Esophagus muscularis mucosa (tissue), 4 donors: ENCODE measurements at regions not wholly inside any gene's neighbourhood (a gene's known extent, or its start where the extent isn't known, plus 50 kb on each side); places are given as distances from the start of the nearest gene placed in this dataset.

Experiments used
- DNase-seq: peaks from one replicate; pipeline ENCODE4 v3.0.0-alpha.2; 2017; ENCODE audit errors: extremely low spot score
- H3K27ac ChIP-seq, 4 donors: fragments of 200-600 bp; sonication (generic); replicated peaks in 1 of 4; 1 replicate in 3 of 4; 2 replicates in 1 of 4; pipeline ENCODE4 v1.5.1; 2016 to 2019; ENCODE audit warnings: mild to moderate bottlenecking in 1 of 4
- H3K27me3 ChIP-seq, 4 donors: fragments of 200-600 bp; sonication (generic); one replicate each; pipeline versions ENCODE4 v1.5.1 to v1.6.0; 2016 to 2019
- H3K36me3 ChIP-seq, 4 donors: fragments of 200-600 bp; sonication (generic); one replicate each; pipeline ENCODE4 v1.5.1; 2016 to 2019
- H3K4me1 ChIP-seq, 4 donors: fragments of 200-600 bp; sonication (generic); one replicate each; pipeline ENCODE4 v1.5.1; 2016 to 2019
- H3K4me3 ChIP-seq, 4 donors: fragments of 200-600 bp; sonication (generic); 1 replicate in 2 of 4; 2 replicates in 2 of 4; pipeline ENCODE4 v1.5.1; 2016 to 2019; ENCODE audit warnings: mild to moderate bottlenecking in 4 of 4, moderate library complexity in 1 of 4
- H3K9me3 ChIP-seq, 4 donors: fragments of 200-600 bp; sonication (generic); 1 replicate in 3 of 4; 2 replicates in 1 of 4; pipeline ENCODE4 v1.5.1; 2016 to 2019
- EP300 ChIP-seq: sonication (generic); formaldehyde crosslinking; IDR thresholded peaks from one replicate; pipeline ENCODE4 v1.6.1; 2017; ENCODE audit warnings: antibody characterized with exemption
- POLR2A ChIP-seq: fragments of 450-650 bp; IDR thresholded peaks from one replicate; pipeline ENCODE4 v1.6.1; 2017; ENCODE audit warnings: antibody characterized with exemption, moderate library complexity, mild to moderate bottlenecking, low read depth
- POLR2AphosphoS5 ChIP-seq, 2 donors: sonication (generic); formaldehyde crosslinking; IDR thresholded peaks; one replicate each; pipeline ENCODE4 v1.6.1; 2017; ENCODE audit warnings: antibody characterized with exemption in 2 of 2
- WGBS: methylation state at CpG from one replicate; pipeline ENCODE4 v1.1.5; 2018; 5-methylcytosine and 5-hydroxymethylcytosine counted together
- intact Hi-C: fragments of 100-400 bp; cut with DNase I; formaldehyde crosslinking; loops from one replicate; pipeline ENCODE4 v1.15.1; 2023
- TF ChIP-seq, protein P1 (sequence below), 3 experiments: fragments of 200-600 bp in 2 of 3; fragments of 450-650 bp in 1 of 3; sonication (generic) in 2 of 3; IDR thresholded peaks; one replicate each; pipeline ENCODE4 v1.5.1; 2017 to 2019; ENCODE audit warnings: antibody characterized with exemption in 3 of 3, mild to moderate bottlenecking in 2 of 3, moderate library complexity in 1 of 3

DNA sequence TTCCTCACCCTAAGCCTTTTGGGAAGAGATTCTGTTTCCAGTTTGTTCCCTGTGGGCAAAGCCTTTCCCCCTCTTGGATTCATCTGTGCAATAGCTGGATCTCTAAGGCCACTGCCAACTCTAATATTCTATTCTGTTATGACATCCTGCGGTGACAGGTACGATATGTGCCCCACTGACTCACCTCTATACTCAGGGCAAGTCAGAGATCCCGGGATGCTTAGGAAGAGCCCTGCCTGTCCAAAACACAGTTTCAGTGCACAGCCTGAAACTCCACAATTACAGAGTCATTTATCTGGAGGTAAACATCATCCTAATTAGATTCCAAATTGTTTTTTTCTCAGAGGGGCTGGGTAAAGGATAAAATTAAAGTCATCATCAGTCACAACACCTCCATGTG is 190.2 kb downstream of the TFCP2L1 start:
- TF ChIP-seq, protein P1, sequence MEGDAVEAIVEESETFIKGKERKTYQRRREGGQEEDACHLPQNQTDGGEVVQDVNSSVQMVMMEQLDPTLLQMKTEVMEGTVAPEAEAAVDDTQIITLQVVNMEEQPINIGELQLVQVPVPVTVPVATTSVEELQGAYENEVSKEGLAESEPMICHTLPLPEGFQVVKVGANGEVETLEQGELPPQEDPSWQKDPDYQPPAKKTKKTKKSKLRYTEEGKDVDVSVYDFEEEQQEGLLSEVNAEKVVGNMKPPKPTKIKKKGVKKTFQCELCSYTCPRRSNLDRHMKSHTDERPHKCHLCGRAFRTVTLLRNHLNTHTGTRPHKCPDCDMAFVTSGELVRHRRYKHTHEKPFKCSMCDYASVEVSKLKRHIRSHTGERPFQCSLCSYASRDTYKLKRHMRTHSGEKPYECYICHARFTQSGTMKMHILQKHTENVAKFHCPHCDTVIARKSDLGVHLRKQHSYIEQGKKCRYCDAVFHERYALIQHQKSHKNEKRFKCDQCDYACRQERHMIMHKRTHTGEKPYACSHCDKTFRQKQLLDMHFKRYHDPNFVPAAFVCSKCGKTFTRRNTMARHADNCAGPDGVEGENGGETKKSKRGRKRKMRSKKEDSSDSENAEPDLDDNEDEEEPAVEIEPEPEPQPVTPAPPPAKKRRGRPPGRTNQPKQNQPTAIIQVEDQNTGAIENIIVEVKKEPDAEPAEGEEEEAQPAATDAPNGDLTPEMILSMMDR (IDR thresholded peaks at IDR 0.05), result no peak
- TF ChIP-seq POLR2AphosphoS5 (IDR thresholded peaks at IDR 0.05), result no peak
- TF ChIP-seq POLR2A, result no peak
- TF ChIP-seq EP300, result no peak
- no peak for DNase-seq
- Histone ChIP-seq H3K4me3 (no peak overlapping the region), H3K27ac (no peak overlapping the region), H3K4me1 (peaks cover 1 to 6% (median 4%) of the 10 kb centered on the region in 4 donors), H3K36me3 (no peaks in the 10 kb centered on the region), H3K27me3 (peaks cover 0 to 25% (median 0%) of the 10 kb centered on the region in 4 donors), H3K9me3 (no peaks in the 10 kb centered on the region)
- WGBS, result 72% methylated on average over 3 of the region's 3 CpGs
- intact Hi-C loops, result loop anchor here (10.0 kb wide), 1 partner anchor 260 kb away; no protein-coding TSS in a partner anchor

DNA sequence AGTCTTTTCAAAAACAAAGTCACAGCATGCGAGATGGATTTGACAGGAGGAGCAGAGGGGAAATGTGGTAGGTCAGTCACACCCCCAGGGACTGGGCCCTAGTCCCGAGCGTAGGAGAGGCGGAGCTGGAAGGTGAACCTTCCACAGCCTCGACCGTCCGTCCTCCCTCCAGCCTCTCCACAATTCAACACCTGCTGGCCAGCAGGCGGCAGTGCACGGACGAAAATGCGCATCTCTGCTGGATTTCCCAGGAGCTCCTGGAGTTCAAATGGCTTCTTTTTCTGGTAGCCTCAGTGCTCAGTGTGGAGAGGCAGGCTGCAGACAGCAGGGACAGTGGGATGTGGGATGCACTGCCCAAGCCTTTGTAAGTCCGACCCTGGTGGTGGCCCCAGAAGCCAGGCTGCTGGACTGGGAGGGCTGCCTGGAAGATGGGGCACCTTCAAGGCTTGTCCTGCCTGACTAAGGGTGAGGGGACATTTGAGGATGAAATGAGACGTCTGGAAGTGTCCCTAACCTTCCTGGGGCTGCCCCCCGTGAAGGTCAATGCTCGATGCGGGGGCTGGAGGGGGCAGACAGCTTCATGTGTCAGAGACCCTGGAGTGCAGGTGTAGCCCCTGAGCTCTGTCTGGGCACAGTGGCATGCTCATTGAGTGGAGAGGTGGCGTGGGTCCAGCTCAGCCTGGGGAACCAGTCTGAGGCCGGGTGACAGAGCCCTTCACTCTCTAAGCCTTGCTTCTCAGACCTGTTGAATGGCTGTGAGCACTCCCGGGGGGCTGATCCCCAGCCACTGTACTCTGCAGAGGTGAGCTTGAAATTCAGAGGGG is 189.5 kb downstream of the TFCP2L1 start:
- intact Hi-C loops, result loop anchor here (10.0 kb wide), 1 partner anchor 259 kb away; no protein-coding TSS in a partner anchor
- H3K36me3 ChIP-seq, result no peaks in the 10 kb centered on the region
- no peak overlapping the region for H3K4me3 ChIP-seq
- peaks cover 0 to 25% (median 0%) of the 10 kb centered on the region in 4 donors for H3K27me3 ChIP-seq
- WGBS, result 35% methylated on average over 5 of the region's 19 CpGs
- no peaks in the 10 kb centered on the region for H3K9me3 ChIP-seq
- TF ChIP-seq EP300, result no peak
- TF ChIP-seq, protein P1 (IDR thresholded peaks at IDR 0.05), result peak; percentile 45 to 63 (median 46)
- peaks cover 5 to 12% (median 7%) of the 10 kb centered on the region in 4 donors for H3K4me1 ChIP-seq
- no peak for DNase-seq
- H3K27ac ChIP-seq, result no peak overlapping the region

DNA sequence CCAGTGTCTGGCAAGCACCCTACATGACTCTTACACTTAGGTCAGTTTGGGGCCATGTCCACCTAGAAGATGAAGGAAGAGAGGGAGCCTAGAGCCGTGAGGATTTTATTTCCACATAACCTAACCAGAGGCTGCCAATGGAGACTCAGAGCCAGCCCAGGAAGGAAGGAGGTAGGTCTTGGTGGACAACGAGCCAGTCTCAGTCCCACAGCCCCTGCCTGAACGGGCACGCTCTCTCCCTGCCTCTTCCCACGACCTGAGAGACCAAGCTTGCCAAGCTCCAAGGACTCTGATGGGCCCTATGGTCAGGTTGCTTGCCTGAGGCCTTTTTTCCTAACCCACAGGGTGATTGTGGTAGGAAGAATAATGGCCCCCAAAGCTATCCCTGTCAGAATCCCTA is 188.4 kb downstream of the TFCP2L1 start:
- 70% methylated on average over 1 of the region's 5 CpGs for WGBS
- no peak for TF ChIP-seq POLR2A
- intact Hi-C loops, result loop anchor here (10.0 kb wide), 1 partner anchor 258 kb away; no protein-coding TSS in a partner anchor
- Histone ChIP-seq H3K27me3 (peaks cover 0 to 25% (median 0%) of the 10 kb centered on the region in 4 donors), H3K36me3 (no peaks in the 10 kb centered on the region), H3K4me1 (peaks cover 6 to 12% (median 8%) of the 10 kb centered on the region in 4 donors), H3K4me3 (no peak overlapping the region), H3K27ac (no peak overlapping the region), H3K9me3 (no peaks in the 10 kb centered on the region)
- DNase-seq, result no peak

DNA sequence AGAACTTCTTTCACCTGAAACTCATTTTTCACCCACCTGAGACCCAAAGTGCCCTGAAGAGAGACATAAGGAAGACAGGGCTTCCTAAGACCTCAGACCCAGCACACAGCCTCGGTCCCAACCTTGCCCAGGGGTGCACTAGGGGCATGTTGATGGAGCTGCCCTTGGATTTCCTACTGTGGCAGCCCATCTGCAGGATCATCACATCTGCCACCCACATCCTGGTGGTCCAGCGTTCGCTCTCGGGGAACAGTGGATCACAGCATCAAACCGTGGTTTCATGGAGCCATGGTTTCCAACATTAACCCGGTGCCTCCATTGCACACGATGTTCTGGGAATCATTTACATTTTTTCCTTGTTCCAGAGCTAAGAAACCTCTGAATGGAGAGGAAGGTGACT is 186.4 kb downstream of the TFCP2L1 start:
- peaks cover 6 to 12% (median 8%) of the 10 kb centered on the region in 4 donors for H3K4me1 ChIP-seq
- intact Hi-C loops, result loop anchor here (10.0 kb wide), 1 partner anchor 256 kb away; no protein-coding TSS in a partner anchor
- TF ChIP-seq, protein P1 (IDR thresholded peaks at IDR 0.05), result no peak
- no peak for TF ChIP-seq POLR2A
- no peak for TF ChIP-seq POLR2AphosphoS5 (IDR thresholded peaks at IDR 0.05)
- TF ChIP-seq EP300, result no peak
- no peaks in the 10 kb centered on the region for H3K36me3 ChIP-seq
- DNase-seq, result no peak
- H3K4me3 ChIP-seq, result no peak overlapping the region
- peaks cover 0 to 25% (median 0%) of the 10 kb centered on the region in 4 donors for H3K27me3 ChIP-seq
- H3K9me3 ChIP-seq, result no peaks in the 10 kb centered on the region
- no peak overlapping the region for H3K27ac ChIP-seq
- WGBS, result 91% methylated on average over 7 of the region's 7 CpGs
